ENCODE measurements at regions not wholly inside any gene's neighbourhood (a gene's known extent, or its start where the extent isn't known, plus 50 kb on each side); places are given as distances from the start of the nearest gene placed in this dataset. TPM values are rescaled to one million over a fixed set of nuclear protein-coding genes. Genes with fewer than 3 reads are reported as not detected.

DNA sequence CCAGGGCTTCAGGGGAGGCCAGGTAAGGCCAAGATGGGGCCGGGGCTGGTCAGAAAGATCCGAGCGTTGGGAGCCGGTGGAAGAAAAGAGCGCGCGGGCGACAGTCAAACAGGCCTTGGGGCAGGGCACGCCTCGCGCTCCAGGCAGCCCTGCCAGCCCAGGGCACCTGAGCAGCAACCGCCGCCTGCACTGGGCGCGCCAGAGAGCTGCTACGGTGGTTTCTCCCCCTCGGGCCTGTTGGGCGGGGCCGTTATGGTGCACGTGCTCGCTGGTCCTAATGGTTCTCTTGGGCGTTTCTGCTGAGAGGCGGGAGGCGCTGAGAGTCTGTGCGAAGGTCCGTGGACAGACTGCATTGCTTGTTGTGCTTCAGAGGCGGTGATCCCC is 787.4 kb downstream of the CDY1 start:
- H3K56ac ChIP-seq (replicated peaks; ENCODE audit: insufficient read length, low read depth, low read length), result no peak overlapping the region
- H3K23ac ChIP-seq (ENCODE audit: insufficient read length), result no peak overlapping the region
- CTCF ChIA-PET (ENCODE audit: partially characterized antibody), result no interaction called here
- H2BK12ac ChIP-seq (ENCODE audit: low read depth, low read length), result no peak overlapping the region
- H4K20me1 ChIP-seq (replicated peaks in 1 of 2; ENCODE audit: control insufficient read depth in 1 of 2, insufficient read depth in 2 of 2, low read length in 2 of 2), result no peaks in the 10 kb centered on the region
- no peak overlapping the region for H2BK5ac ChIP-seq (ENCODE audit: low read depth, low read length)
- no peak overlapping the region for H4K91ac ChIP-seq (replicated peaks; ENCODE audit: insufficient read length, low read length)
- H2AK5ac ChIP-seq (ENCODE audit: low read depth, low read length), result no peak overlapping the region
- no peak overlapping the region for H3K4ac ChIP-seq (replicated peaks; ENCODE audit: insufficient read length, low read depth, low read length)
- no peak overlapping the region for H3K9ac ChIP-seq (replicated peaks in 1 of 4; ENCODE audit: extremely low read depth in 1 of 4, low read depth in 3 of 4, low read length in 3 of 4)
- no peak overlapping the region for H4K8ac ChIP-seq (ENCODE audit: extremely low read depth, insufficient read depth, low read length)
- FAIRE-seq, result no peak
- no peak overlapping the region for H3K4me2 ChIP-seq (ENCODE audit: insufficient read depth in 1 of 2, low read depth in 2 of 2, low read length in 2 of 2)
- peaks cover 0 to 38% of the 10 kb centered on the region in 2 experiments; a peak in 2 of 4 replicates for H3K9me3 ChIP-seq (ENCODE audit: insufficient read depth in 2 of 2, low read depth in 1 of 2, low read length in 1 of 2)
- no peak overlapping the region for H2BK15ac ChIP-seq (ENCODE audit: low read length)
- H4K5ac ChIP-seq (ENCODE audit: insufficient read length, low read depth, low read length), result no peak overlapping the region
- no peak overlapping the region for H3K14ac ChIP-seq (ENCODE audit: insufficient read length)
- WGBS, 2 experiments (ENCODE audit: extremely low coverage in 1 of 2, insufficient coverage in 1 of 2, insufficient read length in 1 of 2, insufficient replicate concordance in 2 of 2, low coverage in 1 of 2, low lambda C conversion rate in 2 of 2, missing lambda C conversion rate in 1 of 2), result 67% methylated on average over 1 of the region's 27 CpGs; no CpG with 5 or more reads in 1 of the 2 experiments
- no peak overlapping the region for H2AFZ ChIP-seq (ENCODE audit: low read length)
- H3K27me3 ChIP-seq (replicated peaks in 1 of 4; ENCODE audit: control insufficient read depth in 3 of 4, extremely low read depth in 1 of 4, insufficient read depth in 3 of 4, low read length in 3 of 4), result no peaks in the 10 kb centered on the region
- no peaks in the 10 kb centered on the region; a peak in 1 of 8 replicates for H3K36me3 ChIP-seq (ENCODE audit: control insufficient read depth in 2 of 4, insufficient read depth in 4 of 4, low read length in 3 of 4)
- H3K79me1 ChIP-seq (ENCODE audit: low read depth, low read length), result no peaks in the 10 kb centered on the region
- no peak overlapping the region for H2BK20ac ChIP-seq (ENCODE audit: low read length)
- no peak overlapping the region for H3K18ac ChIP-seq (ENCODE audit: extremely low read depth, low read length)
- H2BK120ac ChIP-seq (replicated peaks; ENCODE audit: low read depth, low read length), result no peak overlapping the region
- no peak for DNase-seq (ENCODE audit: low read depth in 1 of 2, low spot score in 2 of 2)
- no peaks in the 10 kb centered on the region for H3K23me2 ChIP-seq (ENCODE audit: low read depth, low read length)
- H3K27ac ChIP-seq (ENCODE audit: low read depth, low read length), result no peak overlapping the region
- no peaks in the 10 kb centered on the region for H3K79me2 ChIP-seq (ENCODE audit: control insufficient read depth in 1 of 2, insufficient read depth in 2 of 2, low read length in 2 of 2)
- TF ChIP-seq CHD1 (IDR thresholded peaks at IDR 0.05; ENCODE audit: low read depth, low read length) (no peak), KDM4A (IDR thresholded peaks at IDR 0.05; ENCODE audit: low read depth, low read length, severe bottlenecking) (no peak), KDM1A (IDR thresholded peaks at IDR 0.05; ENCODE audit: borderline replicate concordance, low read length) (no peak), POLR2AphosphoS5 (IDR thresholded peaks at IDR 0.05; ENCODE audit: low read depth, low read length) (no peak), BACH1 (IDR thresholded peaks at IDR 0.05; ENCODE audit: low read length) (no peak)
- no peaks in the 10 kb centered on the region for H3K4me1 ChIP-seq (replicated peaks in 1 of 4; ENCODE audit: control insufficient read depth in 3 of 4, insufficient read depth in 4 of 4, low read length in 3 of 4)
- H3K4me3 ChIP-seq (ENCODE audit: extremely low read depth in 1 of 4, insufficient read depth in 2 of 4, low read depth in 3 of 4, low read length in 4 of 4), result no peak overlapping the region
- POLR2A ChIA-PET (ENCODE audit: partially characterized antibody), result no interaction called here

Small RNAs in the stretch of these regions (small RNA-seq; reads per million reads assigned to genes)
- not detected for gene AC024067.1 (ENCODE audit: insufficient read depth)
- not detected for gene RF00156 (ENCODE audit: insufficient read depth)
- not detected for gene RNU6-1314P (ENCODE audit: insufficient read depth)

Measured in H1 (cell line).